ENCODE measurements at regions not wholly inside any gene's neighbourhood (a gene's known extent, or its start where the extent isn't known, plus 50 kb on each side); places are given as distances from the start of the nearest gene placed in this dataset.

DNA sequence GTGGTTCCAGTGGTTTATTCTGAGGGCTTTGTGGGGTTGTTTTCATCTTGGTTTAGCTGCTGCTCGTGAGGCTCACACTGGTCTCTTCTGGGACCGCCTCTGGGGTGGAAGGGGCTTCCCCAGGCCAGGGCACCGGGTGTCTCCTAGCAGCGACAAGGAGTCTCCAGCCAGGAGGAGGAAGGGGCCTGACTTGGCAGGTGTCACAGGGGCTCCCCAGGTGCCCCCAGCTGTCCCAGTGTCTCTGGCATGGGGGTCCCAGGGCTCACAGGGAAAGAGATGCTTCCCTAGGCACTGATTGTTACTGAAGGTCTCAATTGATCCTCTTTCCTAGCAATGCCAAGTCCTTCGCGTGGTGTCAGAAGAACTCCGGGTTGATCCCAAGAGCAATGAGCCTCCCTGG, 241.1 kb upstream of the IRX4 start:
- no peaks in the 10 kb centered on the region for H3K36me3 ChIP-seq (ENCODE audit: insufficient read depth)
- no peak overlapping the region for H3K4me3 Mint-ChIP-seq
- H3K27ac Mint-ChIP-seq: no peak overlapping the region

More for the DNA sequence above, 241.1 kb upstream of the IRX4 start:
- ATAC-seq (no peak), DNase-seq (ENCODE audit: low spot score) (no peak)
- Mint-ChIP-seq H3K4me1 (peaks cover 2% of the 10 kb centered on the region; the same call in 2 of the 3 replicates), H3K9me3 (peaks cover 9% of the 10 kb centered on the region; the same call in 2 of the 3 replicates), H3K36me3 (ENCODE audit: low read depth) (no peaks in the 10 kb centered on the region), H3K27me3 (ENCODE audit: insufficient read depth, low read depth, poor library complexity) (no peaks in the 10 kb centered on the region)
- H3F3A ChIP-seq (replicated peaks; ENCODE audit: low read depth): no peaks in the 10 kb centered on the region
- H3K4me2 ChIP-seq: no peak overlapping the region
- no peaks in the 10 kb centered on the region for H3K79me2 ChIP-seq (replicated peaks; ENCODE audit: insufficient read depth)
- H3K27me3 ChIP-seq (ENCODE audit: insufficient read depth): no peaks in the 10 kb centered on the region
- no peaks in the 10 kb centered on the region for H4K20me1 ChIP-seq (replicated peaks; ENCODE audit: insufficient read depth)
- H3K27ac ChIP-seq (ENCODE audit: low read depth): no peak overlapping the region
- H3K4me1 ChIP-seq (ENCODE audit: insufficient read depth): no peaks in the 10 kb centered on the region
- no peak overlapping the region for H2AFZ ChIP-seq
- no peak overlapping the region for H3K4me3 ChIP-seq
- TF ChIP-seq EZH2phosphoT487 (IDR thresholded peaks at IDR 0.05; ENCODE audit: unreplicated experiment) (no peak), POLR2AphosphoS5 (IDR thresholded peaks at IDR 0.05; ENCODE audit: low read depth) (no peak), ZNF331 (CRISPR knock-in tag; IDR thresholded peaks at IDR 0.05; ENCODE audit: low read depth) (no peak), JUNB (IDR thresholded peaks at IDR 0.05; ENCODE audit: unreplicated experiment) (no peak), CREB1 (CRISPR knock-in tag; IDR thresholded peaks at IDR 0.05; ENCODE audit: low read depth) (no peak), REST (IDR thresholded peaks at IDR 0.05; ENCODE audit: unreplicated experiment) (no peak), NANOG (IDR thresholded peaks at IDR 0.05; ENCODE audit: borderline replicate concordance) (no peak)
- TF ChIP-seq, protein P1, sequence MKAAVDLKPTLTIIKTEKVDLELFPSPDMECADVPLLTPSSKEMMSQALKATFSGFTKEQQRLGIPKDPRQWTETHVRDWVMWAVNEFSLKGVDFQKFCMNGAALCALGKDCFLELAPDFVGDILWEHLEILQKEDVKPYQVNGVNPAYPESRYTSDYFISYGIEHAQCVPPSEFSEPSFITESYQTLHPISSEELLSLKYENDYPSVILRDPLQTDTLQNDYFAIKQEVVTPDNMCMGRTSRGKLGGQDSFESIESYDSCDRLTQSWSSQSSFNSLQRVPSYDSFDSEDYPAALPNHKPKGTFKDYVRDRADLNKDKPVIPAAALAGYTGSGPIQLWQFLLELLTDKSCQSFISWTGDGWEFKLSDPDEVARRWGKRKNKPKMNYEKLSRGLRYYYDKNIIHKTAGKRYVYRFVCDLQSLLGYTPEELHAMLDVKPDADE (IDR thresholded peaks at IDR 0.05): no peak
- TF ChIP-seq, protein P2, sequence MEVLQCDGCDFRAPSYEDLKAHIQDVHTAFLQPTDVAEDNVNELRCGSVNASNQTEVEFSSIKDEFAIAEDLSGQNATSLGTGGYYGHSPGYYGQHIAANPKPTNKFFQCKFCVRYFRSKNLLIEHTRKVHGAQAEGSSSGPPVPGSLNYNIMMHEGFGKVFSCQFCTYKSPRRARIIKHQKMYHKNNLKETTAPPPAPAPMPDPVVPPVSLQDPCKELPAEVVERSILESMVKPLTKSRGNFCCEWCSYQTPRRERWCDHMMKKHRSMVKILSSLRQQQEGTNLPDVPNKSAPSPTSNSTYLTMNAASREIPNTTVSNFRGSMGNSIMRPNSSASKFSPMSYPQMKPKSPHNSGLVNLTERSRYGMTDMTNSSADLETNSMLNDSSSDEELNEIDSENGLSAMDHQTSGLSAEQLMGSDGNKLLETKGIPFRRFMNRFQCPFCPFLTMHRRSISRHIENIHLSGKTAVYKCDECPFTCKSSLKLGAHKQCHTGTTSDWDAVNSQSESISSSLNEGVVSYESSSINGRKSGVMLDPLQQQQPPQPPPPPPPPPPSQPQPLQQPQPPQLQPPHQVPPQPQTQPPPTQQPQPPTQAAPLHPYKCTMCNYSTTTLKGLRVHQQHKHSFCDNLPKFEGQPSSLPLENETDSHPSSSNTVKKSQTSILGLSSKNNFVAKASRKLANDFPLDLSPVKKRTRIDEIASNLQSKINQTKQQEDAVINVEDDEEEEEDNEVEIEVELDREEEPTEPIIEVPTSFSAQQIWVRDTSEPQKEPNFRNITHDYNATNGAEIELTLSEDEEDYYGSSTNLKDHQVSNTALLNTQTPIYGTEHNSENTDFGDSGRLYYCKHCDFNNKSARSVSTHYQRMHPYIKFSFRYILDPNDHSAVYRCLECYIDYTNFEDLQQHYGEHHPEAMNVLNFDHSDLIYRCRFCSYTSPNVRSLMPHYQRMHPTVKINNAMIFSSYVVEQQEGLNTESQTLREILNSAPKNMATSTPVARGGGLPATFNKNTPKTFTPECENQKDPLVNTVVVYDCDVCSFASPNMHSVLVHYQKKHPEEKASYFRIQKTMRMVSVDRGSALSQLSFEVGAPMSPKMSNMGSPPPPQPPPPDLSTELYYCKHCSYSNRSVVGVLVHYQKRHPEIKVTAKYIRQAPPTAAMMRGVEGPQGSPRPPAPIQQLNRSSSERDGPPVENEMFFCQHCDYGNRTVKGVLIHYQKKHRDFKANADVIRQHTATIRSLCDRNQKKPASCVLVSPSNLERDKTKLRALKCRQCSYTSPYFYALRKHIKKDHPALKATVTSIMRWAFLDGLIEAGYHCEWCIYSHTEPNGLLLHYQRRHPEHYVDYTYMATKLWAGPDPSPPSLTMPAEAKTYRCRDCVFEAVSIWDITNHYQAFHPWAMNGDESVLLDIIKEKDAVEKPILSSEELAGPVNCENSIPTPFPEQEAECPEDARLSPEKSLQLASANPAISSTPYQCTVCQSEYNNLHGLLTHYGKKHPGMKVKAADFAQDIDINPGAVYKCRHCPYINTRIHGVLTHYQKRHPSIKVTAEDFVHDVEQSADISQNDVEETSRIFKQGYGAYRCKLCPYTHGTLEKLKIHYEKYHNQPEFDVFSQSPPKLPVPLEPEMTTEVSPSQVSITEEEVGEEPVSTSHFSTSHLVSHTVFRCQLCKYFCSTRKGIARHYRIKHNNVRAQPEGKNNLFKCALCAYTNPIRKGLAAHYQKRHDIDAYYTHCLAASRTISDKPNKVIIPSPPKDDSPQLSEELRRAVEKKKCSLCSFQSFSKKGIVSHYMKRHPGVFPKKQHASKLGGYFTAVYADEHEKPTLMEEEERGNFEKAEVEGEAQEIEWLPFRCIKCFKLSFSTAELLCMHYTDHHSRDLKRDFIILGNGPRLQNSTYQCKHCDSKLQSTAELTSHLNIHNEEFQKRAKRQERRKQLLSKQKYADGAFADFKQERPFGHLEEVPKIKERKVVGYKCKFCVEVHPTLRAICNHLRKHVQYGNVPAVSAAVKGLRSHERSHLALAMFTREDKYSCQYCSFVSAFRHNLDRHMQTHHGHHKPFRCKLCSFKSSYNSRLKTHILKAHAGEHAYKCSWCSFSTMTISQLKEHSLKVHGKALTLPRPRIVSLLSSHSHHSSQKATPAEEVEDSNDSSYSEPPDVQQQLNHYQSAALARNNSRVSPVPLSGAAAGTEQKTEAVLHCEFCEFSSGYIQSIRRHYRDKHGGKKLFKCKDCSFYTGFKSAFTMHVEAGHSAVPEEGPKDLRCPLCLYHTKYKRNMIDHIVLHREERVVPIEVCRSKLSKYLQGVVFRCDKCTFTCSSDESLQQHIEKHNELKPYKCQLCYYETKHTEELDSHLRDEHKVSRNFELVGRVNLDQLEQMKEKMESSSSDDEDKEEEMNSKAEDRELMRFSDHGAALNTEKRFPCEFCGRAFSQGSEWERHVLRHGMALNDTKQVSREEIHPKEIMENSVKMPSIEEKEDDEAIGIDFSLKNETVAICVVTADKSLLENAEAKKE (CRISPR knock-in tag; IDR thresholded peaks at IDR 0.05): no peak
- TF ChIP-seq, protein P3, sequence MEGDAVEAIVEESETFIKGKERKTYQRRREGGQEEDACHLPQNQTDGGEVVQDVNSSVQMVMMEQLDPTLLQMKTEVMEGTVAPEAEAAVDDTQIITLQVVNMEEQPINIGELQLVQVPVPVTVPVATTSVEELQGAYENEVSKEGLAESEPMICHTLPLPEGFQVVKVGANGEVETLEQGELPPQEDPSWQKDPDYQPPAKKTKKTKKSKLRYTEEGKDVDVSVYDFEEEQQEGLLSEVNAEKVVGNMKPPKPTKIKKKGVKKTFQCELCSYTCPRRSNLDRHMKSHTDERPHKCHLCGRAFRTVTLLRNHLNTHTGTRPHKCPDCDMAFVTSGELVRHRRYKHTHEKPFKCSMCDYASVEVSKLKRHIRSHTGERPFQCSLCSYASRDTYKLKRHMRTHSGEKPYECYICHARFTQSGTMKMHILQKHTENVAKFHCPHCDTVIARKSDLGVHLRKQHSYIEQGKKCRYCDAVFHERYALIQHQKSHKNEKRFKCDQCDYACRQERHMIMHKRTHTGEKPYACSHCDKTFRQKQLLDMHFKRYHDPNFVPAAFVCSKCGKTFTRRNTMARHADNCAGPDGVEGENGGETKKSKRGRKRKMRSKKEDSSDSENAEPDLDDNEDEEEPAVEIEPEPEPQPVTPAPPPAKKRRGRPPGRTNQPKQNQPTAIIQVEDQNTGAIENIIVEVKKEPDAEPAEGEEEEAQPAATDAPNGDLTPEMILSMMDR (conservative IDR thresholded peaks at IDR 0.05; ENCODE audit: low read depth in 2 of 2): no peak
- H3K9me2 ChIP-seq (ENCODE audit: insufficient read depth): no peaks in the 10 kb centered on the region; the same call in 1 of the 2 replicates

All from GM23338 (cell line).